Left forelimb (tissue), 1 donor: ENCODE measurements at regions not wholly inside any gene's neighbourhood (a gene's known extent, or its start where the extent isn't known, plus 50 kb on each side); places are given as distances from the start of the nearest gene placed in this dataset.
"Not testable (repeated sequence)": the region's sequence is repeated elsewhere in the genome, so short reads cannot be mapped to it uniquely, and the experiment has no call there.

Source experiments
- DNase-seq: peaks from one replicate; pipeline ENCODE4 v3.0.0-alpha.2; 2018; ENCODE audit warnings: low spot score

DNA sequence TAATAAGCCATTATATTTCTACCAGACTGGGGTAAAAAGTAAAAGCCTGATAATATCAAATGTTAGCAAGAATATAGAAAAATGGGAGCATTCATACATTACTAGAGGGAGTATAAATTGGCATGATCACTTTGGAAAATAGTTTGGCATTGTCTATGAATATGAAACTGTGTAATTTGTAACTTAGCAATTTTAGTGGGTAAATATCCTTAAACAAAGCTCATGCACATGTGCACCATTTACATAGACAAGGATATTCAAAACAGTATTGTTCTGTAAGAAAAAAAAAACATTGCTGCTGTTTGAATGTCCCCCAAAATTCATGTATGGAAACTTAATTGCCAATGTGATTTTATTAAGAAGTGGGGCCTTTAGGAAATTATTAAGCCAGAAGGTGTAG lies 166.4 kb upstream of the SLC27A6 start:
- DNase-seq = no peak

DNA sequence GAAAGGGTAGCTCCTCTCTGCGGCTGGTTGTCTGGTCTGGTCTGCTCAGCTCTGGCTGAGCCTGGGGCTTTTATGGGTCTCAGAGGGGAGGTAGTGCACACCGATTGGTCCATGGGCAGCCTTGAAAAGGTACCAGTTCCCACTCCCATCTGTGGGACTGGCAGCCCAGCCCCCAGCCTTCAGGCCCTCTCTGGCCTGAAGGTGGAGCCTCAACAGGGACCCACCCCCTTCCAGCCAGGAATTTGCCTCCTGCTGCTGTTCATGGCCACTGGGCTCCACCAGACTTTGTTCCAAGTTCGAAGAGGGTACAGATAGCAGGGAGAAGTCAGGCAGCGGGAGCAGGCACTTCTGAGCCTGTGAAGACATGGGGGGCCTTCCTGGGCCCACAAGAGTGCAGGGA lies 165.3 kb upstream of the SLC27A6 start:
- no peak for DNase-seq

DNA sequence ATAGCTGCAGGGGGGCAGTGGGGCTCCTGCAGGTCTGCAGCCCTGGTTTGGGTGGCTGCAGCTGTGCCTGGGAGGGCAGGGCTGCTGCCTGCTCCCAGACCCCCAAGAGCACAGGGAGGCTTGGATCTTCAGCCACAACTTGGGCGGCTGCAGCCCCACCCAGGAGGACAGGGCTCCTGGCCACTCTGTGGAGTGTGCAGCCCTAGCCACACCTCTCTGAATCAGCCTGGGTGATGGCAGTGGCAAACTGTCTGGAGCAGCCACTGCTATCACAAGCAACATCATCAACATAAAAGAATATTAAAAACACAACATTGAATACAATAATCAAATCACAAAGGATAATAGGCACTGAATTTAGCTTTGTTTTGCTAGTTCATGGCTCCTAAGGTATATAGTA lies 164.9 kb upstream of the SLC27A6 start:
- DNase-seq = no peak

- no peak for DNase-seq
Measured at GRCh38 chr5:128813317-128814070, 151.8 kb upstream of the SLC27A6 start.

GRCh38 chr5:128815201-128815600 lies 150.1 kb upstream of the SLC27A6 start:
- no peak for DNase-seq

GRCh38 chr5:128825826-128826225 lies 139.5 kb upstream of the SLC27A6 start:
- DNase-seq = no peak

DNA sequence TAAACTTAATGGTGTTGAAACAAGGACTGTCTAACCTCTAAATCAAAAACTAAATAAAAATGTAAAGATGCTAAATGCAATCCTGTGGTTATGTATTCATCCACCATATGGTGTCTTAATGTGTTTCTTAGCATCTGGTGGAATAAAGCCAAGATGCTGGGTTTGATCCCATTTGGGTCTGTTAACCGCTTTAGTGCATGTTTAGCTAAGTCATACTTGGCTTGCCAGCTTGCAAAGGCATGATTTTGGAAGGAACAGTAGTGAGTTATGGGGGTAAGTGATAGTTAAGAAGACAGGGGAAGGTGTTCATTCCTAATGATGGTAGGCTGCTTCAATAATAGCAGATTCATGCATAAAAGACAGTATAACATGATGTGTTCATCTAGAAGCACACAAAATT lies 139.0 kb upstream of the SLC27A6 start:
- no peak for DNase-seq

- no peak for DNase-seq
Measured at GRCh38 chr5:128836571-128836970, 128.7 kb upstream of the SLC27A6 start.

DNA sequence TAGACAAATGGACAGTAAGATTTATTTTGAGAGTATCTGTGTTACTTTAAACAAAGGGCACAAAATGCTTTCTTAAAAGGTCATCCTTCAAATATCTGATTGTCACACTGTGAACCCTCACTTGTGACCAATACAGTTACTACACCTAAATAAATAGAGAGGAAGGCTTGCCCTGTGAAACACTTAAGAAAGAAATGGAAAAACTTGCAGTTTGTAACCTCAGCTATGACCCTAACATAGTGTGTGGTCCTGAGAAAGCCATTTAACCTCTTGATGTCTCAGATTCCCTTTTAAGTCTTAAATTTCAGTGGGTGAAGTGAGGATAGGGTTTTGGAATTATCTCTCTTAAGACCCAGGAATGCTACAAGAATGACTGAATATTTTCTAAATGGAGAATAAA lies 126.7 kb upstream of the SLC27A6 start:
- DNase-seq = no peak

DNA sequence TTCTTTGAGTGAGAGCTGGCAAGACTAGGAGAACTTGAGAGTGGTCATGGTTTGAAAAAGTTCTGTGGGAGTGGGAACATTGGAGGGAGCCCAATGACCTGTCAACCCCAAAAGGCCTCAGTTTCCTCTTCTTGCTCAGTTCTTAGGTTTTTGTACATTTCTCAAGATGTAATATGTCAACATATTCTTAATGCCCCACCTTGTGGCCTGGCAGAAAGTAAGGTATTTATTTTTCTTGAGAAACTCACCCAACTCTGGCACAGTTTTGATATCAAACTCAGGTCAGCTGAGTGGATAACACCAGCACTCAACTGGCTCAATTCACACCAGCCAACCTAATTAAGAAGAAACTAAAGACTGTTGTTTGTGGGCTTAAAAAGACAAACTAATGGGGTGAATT lies 123.0 kb upstream of the SLC27A6 start:
- no peak for DNase-seq

DNA sequence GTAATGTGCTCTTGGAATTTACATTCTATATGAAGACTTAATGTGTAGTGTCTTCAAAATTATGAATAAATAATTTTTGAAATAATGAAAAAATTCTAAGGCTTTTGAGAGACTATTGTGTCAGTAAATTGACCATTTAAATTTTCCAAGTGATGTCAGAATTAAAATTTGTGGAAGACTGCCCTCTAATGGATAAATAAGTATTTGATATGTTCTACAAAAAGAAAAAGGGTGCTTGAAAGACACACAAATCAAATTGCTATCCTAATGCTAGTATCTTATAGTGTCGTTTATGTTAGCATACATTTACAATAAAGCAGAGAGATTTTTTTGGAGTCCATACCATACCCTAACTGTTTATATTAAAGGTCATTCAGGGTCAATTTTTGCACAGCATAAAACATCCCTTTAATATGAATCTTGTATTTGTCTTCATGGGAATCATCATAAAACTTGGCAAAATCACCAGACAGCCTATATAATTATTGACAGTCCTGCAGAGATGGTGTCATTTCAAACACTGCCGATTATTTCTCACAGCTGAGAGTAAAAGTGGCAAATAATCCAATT lies 120.8 kb upstream of the SLC27A6 start:
- no peak for DNase-seq

- no peak for DNase-seq
Measured at GRCh38 chr5:128850049-128850448, 115.2 kb upstream of the SLC27A6 start.

GRCh38 chr5:128854931-128855330 lies 110.4 kb upstream of the SLC27A6 start:
- DNase-seq = no peak

- DNase-seq = no peak
Measured at GRCh38 chr5:128857076-128857677, 108.1 kb upstream of the SLC27A6 start.

GRCh38 chr5:128858995-128859394 lies 106.3 kb upstream of the SLC27A6 start:
- DNase-seq = no peak

DNA sequence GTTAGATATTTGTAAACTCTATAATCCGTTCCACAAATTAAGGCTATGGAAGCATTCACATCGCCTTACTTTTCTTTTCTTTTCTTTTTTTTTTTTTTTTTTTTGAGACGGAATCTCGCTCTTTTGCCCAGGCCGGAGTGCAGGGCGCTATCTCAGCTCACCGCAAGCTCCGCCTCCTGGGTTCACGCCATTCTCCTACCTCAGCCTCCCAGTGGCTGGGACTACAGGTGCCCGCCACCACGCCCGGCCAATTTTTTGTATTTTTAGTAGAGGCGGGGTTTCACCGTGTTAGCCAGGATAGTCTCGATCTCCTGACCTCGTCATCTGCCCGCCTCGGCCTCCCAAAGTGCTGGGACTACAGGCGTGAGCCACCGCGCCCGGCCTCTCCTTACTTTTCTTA lies 104.1 kb upstream of the SLC27A6 start:
- not testable (repeated sequence) for DNase-seq

DNA sequence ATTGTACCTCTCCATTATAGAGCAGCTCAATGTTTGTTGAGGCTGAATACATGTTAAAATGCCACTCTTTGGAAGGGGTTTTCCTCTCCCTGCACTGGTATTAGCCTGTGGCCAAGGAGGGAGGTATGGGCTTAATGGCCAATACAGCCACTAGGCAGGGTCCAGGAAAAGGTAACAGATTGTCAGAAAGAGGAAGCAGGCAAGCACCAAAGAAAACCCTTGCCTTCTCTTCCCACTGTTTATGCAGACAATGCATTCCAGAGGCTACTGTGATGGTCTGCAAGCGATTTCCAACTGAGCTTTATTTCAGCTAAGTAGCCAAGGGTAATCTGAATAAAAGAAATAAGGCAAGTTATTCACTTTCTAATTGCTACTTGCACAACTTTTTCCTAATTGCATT lies 95.3 kb upstream of the SLC27A6 start:
- no peak for DNase-seq

DNA sequence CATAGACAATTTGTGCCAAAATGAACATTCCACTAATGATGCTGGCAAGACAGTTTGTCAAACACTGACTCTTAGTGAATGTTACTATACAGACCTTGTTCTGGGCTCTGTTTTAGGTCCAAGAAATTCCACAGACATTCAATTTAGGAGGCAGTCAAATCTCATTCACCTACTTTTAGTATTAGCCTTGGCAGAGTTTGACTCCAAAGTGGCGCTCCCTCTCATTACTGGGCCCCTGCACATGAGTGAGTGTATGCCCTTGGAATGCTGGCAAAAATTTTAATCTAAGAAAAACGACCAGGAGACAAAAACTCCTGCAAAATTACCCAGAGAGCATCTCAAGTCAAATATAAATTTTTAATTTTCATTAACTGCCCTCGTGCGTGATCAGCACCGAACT lies 94.9 kb upstream of the SLC27A6 start:
- DNase-seq = no peak

GRCh38 chr5:128870923-128871322 lies 94.4 kb upstream of the SLC27A6 start:
- no peak for DNase-seq

DNA sequence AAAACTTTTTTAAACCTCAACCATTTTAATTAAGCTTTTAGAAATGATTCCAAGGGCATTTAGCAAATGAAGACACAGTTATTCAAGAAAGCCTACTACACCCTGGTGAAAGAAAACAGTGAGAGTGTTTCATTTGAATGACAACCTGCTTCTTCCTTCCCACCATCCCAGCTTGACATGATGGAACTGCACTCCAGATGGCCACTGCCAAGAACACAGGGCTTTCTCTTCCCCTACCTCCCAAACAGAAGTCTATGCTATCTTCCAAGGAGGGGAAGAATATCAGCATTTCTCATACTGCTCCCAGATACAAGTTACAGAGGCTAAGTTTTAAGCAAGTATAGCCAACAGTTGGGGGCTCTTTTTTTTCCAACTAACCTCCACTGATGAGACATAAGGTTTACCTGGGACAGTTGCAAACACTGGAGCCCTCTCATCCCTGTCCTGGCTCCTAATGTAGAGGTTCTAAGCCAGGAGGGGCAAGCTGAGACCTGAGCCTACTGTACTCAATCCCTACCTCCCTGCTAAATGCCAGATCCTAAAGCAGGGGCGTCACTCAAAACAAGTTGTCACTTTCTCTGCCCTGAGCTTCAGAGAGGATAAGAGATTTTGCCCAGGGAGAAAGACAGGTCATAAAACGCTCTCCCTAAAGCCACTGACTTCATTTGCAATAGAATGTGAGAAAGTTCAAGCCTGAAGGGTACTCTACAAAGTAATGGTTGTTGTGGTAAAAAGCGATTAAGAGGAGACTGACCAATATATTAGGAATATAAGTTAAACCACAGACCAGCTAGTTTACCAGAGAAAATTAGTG lies 88.5 kb upstream of the SLC27A6 start:
- no peak for DNase-seq

DNA sequence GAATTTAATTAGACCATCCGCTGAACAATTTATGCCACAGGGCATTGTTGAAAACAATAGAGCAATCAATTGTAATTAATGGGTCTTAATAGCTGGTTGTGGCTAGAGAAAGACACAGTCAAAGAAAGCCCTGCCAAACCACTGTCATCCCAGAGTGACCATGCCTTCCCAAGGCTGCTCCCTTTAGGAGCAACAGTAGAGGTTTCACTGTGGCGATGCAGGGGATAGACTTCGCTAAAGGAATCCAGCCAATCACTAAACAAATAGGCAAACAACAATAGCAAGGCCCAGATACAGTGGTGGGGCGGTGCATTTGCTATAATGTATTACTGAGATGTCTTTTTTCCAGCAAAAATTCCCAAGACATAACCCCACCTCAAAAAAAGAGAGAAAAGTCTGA lies 87.8 kb upstream of the SLC27A6 start:
- DNase-seq = no peak

DNA sequence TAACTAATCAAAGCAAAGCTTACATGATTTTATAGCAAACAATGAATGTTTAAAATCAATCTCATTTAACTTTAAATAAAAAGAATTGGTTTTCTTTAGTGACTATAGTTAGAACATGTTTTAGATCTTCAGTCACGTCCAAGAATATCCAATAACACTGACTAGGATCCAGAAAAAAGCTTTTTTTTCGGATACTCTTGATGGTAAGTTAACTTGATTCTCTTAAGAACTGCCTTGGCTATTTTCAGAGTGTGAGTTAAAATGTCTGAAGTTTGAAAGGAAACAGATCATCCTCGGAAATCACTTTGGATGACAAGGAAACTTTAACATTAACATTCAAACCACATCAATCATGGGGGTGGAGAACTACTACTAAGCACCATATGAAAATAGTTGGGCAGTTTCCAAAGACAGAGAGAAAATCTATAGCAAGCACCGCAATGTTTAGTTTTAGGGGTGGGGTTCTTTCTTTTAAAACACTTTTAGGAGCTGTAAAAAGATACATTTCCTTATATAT lies 83.7 kb upstream of the SLC27A6 start:
- no peak for DNase-seq
